ENCODE measurements at regions not wholly inside any gene's neighbourhood (a gene's known extent, or its start where the extent isn't known, plus 50 kb on each side); places are given as distances from the start of the nearest gene placed in this dataset.

- TF ChIP-seq CTCF (IDR thresholded peaks at IDR 0.05) (no peak), POLR2A (IDR thresholded peaks at IDR 0.05) (no peak), EP300 (IDR thresholded peaks at IDR 0.05) (no peak)
Observed at GRCh38 chr3:174583396-174583795, 275.7 kb upstream of the NAALADL2 start.

Measured in tibial nerve (tissue), 4 donors.